A673 (cell line): ENCODE measurements at regions not wholly inside any gene's neighbourhood (a gene's known extent, or its start where the extent isn't known, plus 50 kb on each side); places are given as distances from the start of the nearest gene placed in this dataset.
A peak's percentile ranks its signal among the peaks of the same experiment; 100 is the strongest.

Experiments
- BruUV-seq: library from RNA; stranded (reverse); fragments of 400-500 nt; replicated peaks from 2 replicates; lab custom pipeline; 2021; lab: Mats Ljungman, UMichigan
- CTCF ChIA-PET: fragments of 300-600 bp; sonication (Branson Sonifier 250); formaldehyde crosslinking; loops from one replicate; lab custom pipeline; 2022; ENCODE audit warnings: antibody characterized with exemption; lab: Charles Lee
- POLR2A ChIA-PET: fragments of 300-600 bp; sonication (Branson Sonifier 250); formaldehyde crosslinking; loops from one replicate; lab custom pipeline; 2022; ENCODE audit warnings: antibody characterized with exemption; ENCODE audit not compliant: low non-redundant PET; lab: Charles Lee
- DNase-seq: peaks from one replicate; pipeline ENCODE4 v3.0.0-alpha.2; 2015; ENCODE audit warnings: low spot score
- H3K27ac ChIP-seq: fragments of 200-600 bp; sonication (generic); 2 replicates; pipeline ENCODE4 v1.5.1; 2016; ENCODE audit warnings: mixed run types, low read depth, mild to moderate bottlenecking, mixed read lengths, antibody characterized with exemption, low read length; ENCODE audit not compliant: poor library complexity, severe bottlenecking
- H3K27me3 ChIP-seq: fragments of 200-600 bp; sonication (generic); replicated peaks from 2 replicates; pipeline ENCODE4 v1.6.1; 2017; ENCODE audit warnings: mixed run types, low read depth, mild to moderate bottlenecking, mixed read lengths, antibody characterized with exemption, low read length; ENCODE audit not compliant: insufficient read depth, poor library complexity
- H3K36me3 ChIP-seq: fragments of 200-600 bp; sonication (generic); 2 replicates; pipeline ENCODE4 v1.6.1; 2016; ENCODE audit warnings: mixed run types, mild to moderate bottlenecking, mixed read lengths, antibody characterized with exemption, low read length; ENCODE audit not compliant: insufficient read depth, poor library complexity, severe bottlenecking
- H3K4me1 ChIP-seq: fragments of 200-600 bp; sonication (generic); 2 replicates; pipeline ENCODE4 v1.6.1; 2017; ENCODE audit warnings: mixed run types, mild to moderate bottlenecking, mixed read lengths, antibody characterized with exemption, low read length; ENCODE audit not compliant: insufficient read depth, poor library complexity, severe bottlenecking
- H3K4me3 ChIP-seq: fragments of 200-600 bp; sonication (generic); 2 replicates; pipeline ENCODE4 v1.5.1; 2016; ENCODE audit warnings: low read depth, mixed run types, mild to moderate bottlenecking, mixed read lengths, low read length; ENCODE audit not compliant: poor library complexity, severe bottlenecking
- H3K9me3 ChIP-seq: fragments of 200-600 bp; sonication (generic); 2 replicates; pipeline ENCODE4 v1.6.1; 2016; ENCODE audit warnings: mixed run types, low read depth, mild to moderate bottlenecking, mixed read lengths, antibody characterized with exemption, low read length; ENCODE audit not compliant: poor library complexity, severe bottlenecking
- EZH2 ChIP-seq: fragments of 200-600 bp; sonication (generic); IDR thresholded peaks from 2 replicates; pipeline ENCODE4 v1.6.1; 2017; ENCODE audit warnings: borderline replicate concordance, low read depth, mild to moderate bottlenecking, mixed read lengths, antibody characterized with exemption, low read length; ENCODE audit not compliant: poor library complexity, severe bottlenecking
- intact Hi-C: fragments of 100-400 bp; cut with micrococcal nuclease; formaldehyde crosslinking; loops from one replicate; pipeline ENCODE4 v1.10.0; 2022; ENCODE audit not compliant: unreplicated experiment
- TF ChIP-seq, protein P1 (sequence below): fragments of 300-800, 200-600 bp; sonication (generic); conservative IDR thresholded peaks from 2 replicates; pipeline ENCODE4 v1.5.1; 2017; ENCODE audit warnings: low read depth, mild to moderate bottlenecking, antibody characterized with exemption, low read length, moderate library complexity, mixed read lengths

DNA sequence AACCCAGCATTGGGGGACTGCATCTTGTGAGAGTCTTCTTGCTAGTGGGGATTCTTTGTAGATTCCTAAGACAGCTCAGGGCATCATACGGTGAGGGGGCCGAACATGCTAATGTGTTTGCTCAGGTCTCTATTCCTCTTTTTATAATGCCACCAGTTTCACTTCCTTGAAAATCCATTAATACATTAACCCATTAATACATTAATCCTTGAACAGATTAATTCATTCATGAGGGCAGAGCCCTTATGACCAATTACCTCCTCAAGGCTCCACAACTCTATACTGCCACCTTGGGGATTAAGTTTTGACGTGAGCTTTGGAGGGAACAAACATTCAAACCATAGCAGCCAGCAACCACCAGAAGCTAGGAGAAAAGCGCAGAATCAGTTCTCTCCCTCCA, 67.2 kb upstream of the POT1 start:
- BruUV-seq = no TSS peak
- intact Hi-C loops = no loop called here
- DNase-seq = peak; percentile 34
- H3K4me3 ChIP-seq = no peak overlapping the region
- H3K27me3 ChIP-seq = no peaks in the 10 kb centered on the region
- no peaks in the 10 kb centered on the region for H3K9me3 ChIP-seq
- H3K27ac ChIP-seq = no peak overlapping the region
- H3K36me3 ChIP-seq = no peaks in the 10 kb centered on the region
- TF ChIP-seq, protein P1, sequence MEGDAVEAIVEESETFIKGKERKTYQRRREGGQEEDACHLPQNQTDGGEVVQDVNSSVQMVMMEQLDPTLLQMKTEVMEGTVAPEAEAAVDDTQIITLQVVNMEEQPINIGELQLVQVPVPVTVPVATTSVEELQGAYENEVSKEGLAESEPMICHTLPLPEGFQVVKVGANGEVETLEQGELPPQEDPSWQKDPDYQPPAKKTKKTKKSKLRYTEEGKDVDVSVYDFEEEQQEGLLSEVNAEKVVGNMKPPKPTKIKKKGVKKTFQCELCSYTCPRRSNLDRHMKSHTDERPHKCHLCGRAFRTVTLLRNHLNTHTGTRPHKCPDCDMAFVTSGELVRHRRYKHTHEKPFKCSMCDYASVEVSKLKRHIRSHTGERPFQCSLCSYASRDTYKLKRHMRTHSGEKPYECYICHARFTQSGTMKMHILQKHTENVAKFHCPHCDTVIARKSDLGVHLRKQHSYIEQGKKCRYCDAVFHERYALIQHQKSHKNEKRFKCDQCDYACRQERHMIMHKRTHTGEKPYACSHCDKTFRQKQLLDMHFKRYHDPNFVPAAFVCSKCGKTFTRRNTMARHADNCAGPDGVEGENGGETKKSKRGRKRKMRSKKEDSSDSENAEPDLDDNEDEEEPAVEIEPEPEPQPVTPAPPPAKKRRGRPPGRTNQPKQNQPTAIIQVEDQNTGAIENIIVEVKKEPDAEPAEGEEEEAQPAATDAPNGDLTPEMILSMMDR = peak; percentile 40
- TF ChIP-seq EZH2 = no peak
- ChIA-PET CTCF (no interaction called here), POLR2A (no interaction called here)
- no peaks in the 10 kb centered on the region for H3K4me1 ChIP-seq

DNA sequence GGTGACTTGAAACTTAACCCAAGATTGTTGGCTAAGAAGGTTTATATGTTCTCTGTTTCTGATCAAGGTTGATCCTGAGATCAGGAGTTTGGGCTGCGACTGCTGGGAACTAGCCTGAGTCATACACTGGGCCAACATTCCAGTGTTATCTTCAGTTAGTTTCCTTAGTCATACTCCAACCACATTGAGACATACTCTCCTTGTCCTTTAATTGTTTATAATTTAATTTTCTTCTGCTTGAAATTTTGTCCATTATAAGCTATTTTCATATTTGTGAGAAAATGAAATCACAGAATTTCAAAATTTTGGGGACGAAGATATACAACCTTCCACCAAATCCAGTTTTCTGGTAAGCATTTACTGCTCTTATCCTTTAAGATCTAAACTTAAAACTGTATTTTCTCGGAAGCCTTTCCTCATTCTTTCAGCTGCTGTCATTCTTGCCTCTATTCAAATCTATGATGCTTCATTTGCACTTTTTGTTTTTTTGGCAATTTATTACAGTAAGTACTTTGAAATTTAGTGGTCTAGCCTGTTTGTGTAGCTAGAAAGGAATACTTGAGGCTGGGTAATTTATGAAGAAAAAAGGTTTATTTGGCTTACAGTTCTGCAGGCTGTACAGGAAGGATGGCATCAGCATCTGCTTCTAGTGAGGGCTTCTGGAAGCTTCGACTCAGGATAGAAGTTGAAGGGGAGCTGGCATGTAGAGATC, 63.4 kb upstream of the POT1 start:
- no TSS peak for BruUV-seq
- Histone ChIP-seq H3K4me3 (no peak overlapping the region), H3K4me1 (no peaks in the 10 kb centered on the region), H3K27me3 (no peaks in the 10 kb centered on the region), H3K36me3 (no peaks in the 10 kb centered on the region), H3K9me3 (no peaks in the 10 kb centered on the region), H3K27ac (no peak overlapping the region)
- intact Hi-C loops = no loop called here
- ChIA-PET CTCF (no interaction called here), POLR2A (no interaction called here)
- DNase-seq = no peak
- TF ChIP-seq EZH2 = no peak
- TF ChIP-seq, protein P1 = no peak

DNA sequence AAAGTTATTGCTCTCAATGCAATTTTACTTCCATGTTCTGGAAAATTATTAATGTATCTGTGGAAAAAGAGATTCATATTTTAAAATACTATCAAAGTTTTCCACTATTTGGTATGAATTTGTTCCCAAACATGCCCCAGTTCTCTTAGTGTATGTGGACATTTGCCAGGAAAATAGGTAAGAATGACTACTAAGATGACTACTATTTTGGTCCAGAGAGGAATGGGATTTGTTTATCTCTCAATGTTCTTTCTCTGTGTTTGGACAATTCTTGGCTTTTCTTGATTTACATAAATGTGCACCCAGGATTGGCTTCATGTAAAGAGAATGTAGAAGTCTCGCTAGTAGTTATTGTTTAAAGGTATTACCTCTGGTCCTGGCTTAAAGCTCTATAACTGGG, 60.3 kb upstream of the POT1 start:
- no peak overlapping the region for H3K4me3 ChIP-seq
- ChIA-PET CTCF (no interaction called here), POLR2A (no interaction called here)
- no peaks in the 10 kb centered on the region for H3K27me3 ChIP-seq
- H3K4me1 ChIP-seq = no peaks in the 10 kb centered on the region
- no peaks in the 10 kb centered on the region for H3K36me3 ChIP-seq
- no TSS peak for BruUV-seq
- H3K9me3 ChIP-seq = no peaks in the 10 kb centered on the region
- DNase-seq = no peak
- no peak overlapping the region for H3K27ac ChIP-seq
- TF ChIP-seq, protein P1 = no peak
- no peak for TF ChIP-seq EZH2
- intact Hi-C loops = no loop called here
